ENCODE measurements at regions not wholly inside any gene's neighbourhood (a gene's known extent, or its start where the extent isn't known, plus 50 kb on each side); places are given as distances from the start of the nearest gene placed in this dataset.

DNA sequence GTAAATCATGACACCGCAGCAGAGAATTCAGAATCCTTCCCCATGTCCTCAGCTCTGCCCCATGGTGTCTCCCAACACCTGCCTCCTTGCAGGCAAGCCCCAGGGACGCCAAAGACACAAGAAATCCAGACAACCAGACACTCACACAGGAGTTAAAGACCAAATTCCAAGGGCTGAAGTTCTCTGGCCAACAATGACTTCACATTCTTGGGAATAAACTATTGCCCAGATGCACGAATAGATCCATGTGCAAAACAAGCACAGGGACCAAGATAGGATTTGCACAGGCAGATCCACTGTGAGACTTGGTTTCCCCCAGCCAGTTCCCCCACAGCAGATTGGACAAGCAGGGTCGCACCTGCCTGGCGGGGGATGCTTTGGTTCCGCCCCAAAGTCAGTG, 246.7 kb downstream of the SOD2 start:
- no peak for DNase-seq
- intact Hi-C loops (cut with DNase I) = no loop called here

DNA sequence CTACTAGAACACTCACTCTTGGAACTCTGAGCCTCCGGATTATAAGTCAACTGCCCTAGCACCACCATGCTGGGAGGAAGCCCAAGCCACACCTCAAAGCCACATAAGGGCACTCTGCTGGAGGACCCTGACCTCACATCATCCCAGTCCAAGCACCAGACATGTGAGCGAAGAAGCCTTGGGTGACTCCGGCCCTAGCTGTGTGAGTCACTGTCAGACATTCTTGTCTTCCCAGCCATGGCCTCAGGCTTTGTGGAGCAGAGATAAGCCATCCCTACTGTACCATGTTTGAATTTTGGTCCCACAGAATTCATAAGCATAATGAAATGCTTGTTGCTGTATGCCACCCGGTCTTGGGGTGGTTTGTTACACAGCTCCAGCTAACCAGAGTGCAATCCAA, 247.7 kb downstream of the SOD2 start:
- DNase-seq = no peak
- intact Hi-C loops (cut with DNase I) = no loop called here

DNA sequence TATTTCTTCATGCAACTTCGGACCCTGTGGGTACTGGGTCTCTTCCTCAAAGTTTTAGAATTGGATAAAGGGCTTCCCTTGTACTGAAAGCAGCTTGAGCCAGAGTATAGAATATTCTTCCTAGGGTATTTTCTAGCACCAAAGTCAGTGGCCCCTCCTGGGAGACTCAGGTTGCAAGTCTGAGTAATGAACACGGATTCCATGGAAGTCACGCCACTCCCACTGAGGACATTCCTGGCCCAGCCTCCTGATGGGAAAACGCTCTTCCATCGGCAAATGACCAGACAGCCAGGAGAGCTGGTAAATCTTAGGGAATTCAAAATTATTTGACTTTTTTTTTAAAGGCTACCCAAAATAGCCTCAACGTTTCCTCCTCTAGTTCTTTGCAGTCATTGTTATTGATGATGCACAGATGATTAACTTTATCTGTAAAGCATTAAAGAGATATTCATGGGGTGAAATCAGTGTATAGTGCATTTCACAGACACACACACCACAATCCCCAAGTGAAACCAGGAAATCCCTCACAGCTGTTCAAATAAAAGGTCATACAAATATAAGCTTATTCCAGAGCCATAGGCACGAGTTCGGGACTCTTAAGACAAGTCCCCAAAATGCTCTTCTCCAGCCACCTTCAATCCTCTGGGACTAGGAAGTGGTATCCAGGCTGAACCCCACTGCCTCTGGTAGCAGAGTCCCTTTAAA, 248.8 kb downstream of the SOD2 start:
- intact Hi-C loops (cut with DNase I) = no loop called here
- DNase-seq = no peak

DNA sequence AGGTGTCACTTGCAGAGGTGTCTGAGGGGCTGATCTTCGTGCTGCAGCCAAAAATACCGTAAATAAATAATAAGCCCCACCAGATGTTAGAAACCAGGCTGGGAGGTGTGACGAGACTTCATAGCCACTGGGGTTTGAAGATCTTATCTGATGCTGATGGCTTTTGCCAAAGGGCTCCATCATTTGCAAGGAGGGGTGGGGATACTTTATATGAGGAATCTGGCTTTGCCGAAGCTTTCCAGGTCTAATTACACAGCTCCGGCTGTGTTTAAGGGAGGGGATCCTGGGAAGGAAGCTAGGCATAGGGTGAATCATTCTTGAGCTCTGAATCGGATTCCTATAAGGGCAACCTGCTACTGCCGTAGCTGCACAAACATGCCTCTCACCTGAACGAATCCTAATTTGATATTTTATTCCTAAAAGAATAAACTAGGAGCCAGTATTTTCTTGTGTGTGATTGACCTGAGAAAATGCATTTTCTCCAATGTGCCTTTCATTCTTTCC, 249.6 kb downstream of the SOD2 start:
- DNase-seq = no peak

DNA sequence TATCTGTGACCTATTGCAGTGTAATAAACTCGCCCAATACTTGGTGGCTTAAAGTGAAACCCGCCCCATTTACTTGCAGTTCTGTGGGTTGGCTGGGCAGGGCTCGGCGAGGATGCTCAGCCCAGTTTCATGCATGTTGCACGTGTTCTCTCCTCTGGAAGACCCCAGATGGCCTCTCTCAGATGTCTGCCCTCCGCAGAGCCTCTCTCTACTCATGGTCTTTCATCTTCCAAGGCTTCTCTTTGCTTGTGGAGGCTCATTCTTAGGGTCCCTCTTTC, 251.4 kb downstream of the SOD2 start:
- intact Hi-C loops (cut with DNase I) = no loop called here
- DNase-seq = no peak

More for the DNA sequence above, 249.6 kb downstream of the SOD2 start:
- intact Hi-C loops (cut with DNase I) = no loop called here

DNA sequence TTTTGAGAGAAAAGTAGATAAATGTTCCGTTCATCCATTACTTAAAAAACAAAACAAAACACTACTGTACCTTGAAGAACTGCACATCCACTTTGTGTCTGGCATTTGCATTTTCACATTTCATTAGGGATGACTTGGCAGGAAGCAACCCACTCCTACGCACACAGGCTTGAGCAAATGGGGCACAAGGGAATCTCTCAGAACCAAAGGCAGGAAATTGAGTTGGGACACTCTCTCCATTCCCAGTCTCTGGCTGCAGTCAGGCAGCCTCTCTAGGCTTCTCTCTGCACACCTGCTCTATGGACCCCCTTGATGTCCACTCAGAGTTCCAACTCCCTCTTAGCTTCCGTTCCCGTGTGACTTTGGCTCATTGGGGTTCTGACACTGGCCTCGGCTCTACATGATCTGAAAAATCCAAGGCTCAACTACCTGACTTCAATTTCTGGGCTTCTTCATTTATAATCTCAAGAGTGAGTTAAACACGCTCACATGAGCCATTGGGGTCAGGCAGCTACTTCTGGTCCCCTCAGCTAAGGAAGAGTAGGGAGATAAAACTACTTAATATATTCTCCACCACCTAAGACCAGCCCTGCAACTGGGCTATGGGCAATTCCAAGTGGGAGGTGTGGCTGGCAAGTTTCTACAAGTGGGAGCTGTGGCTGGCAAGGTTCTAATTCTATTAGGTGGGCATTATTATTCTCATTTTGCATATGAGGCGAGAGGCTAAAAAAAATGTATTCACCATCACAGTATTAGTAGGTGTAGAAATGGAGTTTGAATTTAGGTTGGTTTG, 251.9 kb downstream of the SOD2 start:
- intact Hi-C loops (cut with DNase I) = no loop called here
- no peak for DNase-seq

DNA sequence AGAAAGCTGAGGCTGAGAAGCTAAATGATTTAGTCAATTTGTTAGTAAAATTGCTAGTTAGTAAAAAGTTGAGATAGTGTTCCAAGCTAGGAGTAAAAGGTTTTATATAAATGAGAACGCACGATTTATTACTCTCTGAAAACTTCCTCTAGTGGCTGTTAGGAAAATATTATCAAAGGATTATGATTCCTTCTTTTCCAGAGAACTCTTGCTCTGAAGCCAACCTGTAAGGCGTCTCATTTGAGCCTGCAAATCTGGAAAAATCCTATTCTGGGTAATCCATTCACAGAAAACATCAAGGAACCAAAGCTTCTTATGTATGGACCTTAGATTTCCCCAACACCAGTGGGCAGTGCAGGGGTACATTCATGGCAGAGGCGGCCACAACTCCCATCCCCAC, 252.7 kb downstream of the SOD2 start:
- intact Hi-C loops (cut with DNase I) = no loop called here
- no peak for DNase-seq

DNA sequence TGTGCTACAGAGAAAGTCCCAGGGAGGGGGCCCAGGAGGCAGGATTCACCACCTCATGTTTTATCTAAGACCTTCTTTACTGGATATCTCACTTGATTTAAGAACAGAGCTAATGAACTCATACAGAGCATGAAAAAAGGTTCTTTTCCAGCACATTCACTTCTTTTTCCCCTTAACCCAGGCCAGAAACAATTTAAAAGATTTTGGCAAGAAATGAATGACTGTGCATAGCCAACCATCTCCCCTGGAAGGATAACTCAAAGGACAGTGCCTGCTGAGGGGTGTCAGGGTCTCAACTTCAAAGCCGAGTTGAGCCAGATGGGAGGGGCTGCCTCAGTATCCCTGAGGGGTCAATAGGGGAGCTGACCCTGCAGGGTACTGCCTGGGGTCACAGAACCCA, 253.4 kb downstream of the SOD2 start:
- DNase-seq = no peak
- intact Hi-C loops (cut with DNase I) = no loop called here

DNA sequence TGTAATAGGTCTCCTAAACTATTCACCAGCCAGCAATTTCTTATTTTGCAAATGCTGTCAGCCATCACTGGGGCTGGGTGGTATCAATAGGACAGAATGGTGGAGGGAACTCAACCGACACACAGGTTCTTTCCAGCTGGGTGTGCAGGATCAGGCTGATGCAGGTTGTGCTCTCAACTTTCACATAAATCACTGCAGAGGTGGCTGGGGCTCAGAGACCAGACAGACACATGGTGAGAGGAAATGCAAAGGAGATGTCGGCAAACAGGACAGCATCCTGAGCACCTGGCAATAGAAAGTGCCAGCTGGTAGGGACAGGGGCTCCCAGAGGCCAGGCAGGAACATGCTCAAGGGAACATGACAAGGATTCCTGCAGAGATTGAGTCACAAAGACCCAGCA, 254.9 kb downstream of the SOD2 start:
- DNase-seq = no peak
- intact Hi-C loops (cut with DNase I) = no loop called here

DNA sequence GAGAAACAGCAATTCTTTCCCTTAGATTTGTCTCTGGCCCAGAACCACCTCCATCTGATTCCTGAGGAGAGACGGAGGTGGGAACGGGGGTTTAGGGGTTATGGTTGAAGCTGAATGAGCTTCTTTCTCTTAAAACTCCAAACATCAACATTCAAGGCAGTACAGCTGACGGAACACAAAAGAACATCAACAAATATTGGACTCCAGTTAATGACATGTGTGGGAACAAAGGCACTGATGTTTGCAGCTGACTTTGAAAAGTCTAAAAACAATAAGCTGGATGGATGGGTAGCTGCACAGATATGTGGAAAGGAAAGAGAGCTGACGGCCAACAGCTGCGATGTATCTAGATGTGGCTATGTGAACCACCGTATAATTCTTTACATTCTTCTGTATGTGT, 256.5 kb downstream of the SOD2 start:
- intact Hi-C loops (cut with DNase I) = no loop called here
- no peak for DNase-seq

DNA sequence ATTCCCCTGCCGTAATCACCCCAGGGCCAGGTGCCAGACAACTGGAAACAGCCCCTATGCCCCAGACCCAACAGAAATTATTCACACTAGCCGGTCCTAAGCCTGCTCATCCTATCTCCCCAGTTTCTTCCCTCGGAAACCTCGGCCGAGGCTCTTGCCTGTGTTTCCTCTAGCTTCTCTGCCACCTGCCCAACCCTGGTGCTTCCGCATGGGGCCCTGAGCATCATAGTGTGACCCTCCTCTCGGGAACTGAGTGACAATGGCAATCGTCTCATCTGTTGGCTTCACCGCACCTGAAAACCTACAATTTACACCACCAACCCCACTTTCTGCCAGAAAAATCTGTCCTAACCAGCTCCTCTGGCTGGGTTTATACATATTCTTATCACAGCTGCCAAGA, 257.3 kb downstream of the SOD2 start:
- intact Hi-C loops (cut with DNase I) = no loop called here
- no peak for DNase-seq

DNA sequence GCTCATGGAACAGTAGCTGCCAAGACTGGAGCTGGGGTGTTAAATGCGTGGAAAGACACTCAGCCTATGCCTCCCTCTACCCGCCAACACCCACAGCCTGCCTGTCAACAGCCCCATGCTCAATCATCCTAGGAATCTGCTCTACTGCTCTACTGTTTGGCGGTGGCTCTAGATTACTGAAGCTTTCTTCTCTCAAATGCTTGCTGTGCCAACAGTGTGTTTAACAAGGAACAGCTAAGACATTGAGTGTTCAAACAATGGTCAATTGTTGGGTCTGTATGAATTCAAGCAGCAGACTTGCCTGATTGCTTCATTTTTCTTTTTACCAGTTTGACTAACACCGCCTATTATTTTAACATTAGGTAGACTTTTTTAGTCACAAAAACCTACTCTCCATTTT, 258.6 kb downstream of the SOD2 start:
- DNase-seq = no peak

DNA sequence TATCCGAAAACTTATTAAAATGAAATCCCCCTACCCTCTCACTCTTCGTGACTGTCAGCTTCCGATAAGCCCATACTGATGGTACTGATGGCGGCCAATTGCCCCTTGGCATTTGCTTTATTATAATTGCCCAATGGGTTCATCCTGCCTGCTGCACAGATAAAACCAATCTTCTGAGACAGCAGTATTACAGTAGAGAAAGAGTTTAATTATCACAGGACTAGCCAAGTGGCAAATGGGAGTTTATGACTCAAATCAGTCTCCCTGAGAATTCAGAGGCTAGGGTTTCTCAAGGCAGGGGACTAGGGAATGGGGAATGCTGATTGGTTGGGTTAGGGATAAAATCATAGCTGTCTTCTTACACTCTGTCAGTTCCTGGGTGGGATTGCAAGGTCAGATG, 259.5 kb downstream of the SOD2 start:
- no peak for DNase-seq
- intact Hi-C loops (cut with DNase I) = no loop called here

More for the DNA sequence above, 258.6 kb downstream of the SOD2 start:
- intact Hi-C loops (cut with DNase I) = no loop called here

DNA sequence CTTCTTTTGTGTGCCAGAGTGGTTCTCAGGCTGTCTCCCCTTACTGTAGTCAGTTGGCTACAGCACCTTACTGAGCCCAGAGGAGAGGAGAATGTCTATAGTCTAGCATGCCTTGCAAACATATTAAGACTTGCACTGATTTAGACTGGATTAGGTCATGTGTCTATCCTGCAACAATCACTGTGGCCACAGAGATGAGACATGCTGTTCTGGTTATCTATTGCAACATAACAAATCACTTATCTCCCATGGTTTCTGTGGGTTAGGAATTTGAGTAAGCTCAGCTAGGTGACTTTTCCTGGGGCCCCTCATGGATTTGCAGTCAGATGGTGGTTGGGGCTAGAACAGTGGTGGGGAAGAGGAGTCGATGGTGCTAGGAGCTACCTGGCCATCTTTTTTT, 261.3 kb downstream of the SOD2 start:
- intact Hi-C loops (cut with DNase I) = no loop called here
- DNase-seq = no peak

DNA sequence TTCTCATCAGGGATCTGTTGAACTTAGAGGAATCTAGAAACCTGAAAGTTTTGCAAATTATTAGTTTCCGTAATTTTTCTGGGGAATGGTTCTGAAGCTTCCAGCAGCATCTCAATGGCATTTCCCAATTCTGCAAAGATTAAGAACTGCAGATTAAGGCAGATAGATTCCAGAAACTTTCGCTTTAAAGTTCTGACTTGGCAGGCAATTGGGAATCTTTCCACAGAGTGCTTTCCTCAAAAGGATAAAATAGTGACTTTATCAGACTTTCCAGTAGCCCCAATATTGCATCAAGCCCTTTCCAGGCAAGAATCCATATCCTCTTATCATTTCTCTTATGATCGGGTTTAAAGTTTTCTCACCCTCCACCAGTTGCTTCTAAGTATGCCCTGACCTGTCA, 261.1 kb downstream of the FNDC1 start:
- DNase-seq = no peak
- intact Hi-C loops (cut with DNase I) = no loop called here

DNA sequence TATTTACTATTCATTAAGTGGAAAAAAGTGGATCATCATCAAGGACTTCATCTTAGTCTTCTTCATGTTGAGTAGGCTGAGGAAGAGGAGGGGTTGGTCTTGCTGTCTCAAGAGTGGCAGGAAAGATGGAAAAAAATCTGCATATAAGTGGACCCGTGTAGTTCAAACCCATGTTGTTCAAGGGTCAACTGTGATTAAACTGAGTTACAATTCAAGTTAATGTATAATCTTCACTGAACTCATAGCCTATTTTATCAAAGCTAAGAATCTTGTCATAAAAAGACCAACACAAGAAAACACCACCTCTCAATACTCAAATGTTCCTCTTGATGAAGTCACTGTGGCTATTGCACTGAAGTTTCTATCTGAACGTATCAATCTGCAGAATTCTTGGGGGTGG, 260.2 kb downstream of the FNDC1 start:
- intact Hi-C loops (cut with DNase I) = no loop called here
- no peak for DNase-seq

DNA sequence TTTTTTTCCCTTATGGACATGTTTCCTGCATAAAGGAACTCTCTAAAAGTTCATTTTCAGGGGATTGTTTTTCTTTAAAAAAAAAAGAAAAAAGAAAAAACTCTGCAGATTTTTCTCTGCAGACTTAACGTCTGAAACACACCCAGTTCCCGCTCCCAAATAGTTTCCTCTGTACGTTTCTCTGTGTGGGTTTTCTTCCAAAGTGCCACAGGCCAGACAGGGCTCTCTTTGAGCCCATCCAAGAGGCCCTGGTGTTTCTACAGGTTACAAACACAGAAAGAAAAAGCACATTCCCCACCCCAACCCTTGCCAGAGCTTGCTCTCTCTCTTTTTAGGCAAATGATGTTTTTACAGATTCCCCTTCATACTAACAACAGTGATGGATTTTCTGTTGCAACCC, 258.6 kb downstream of the FNDC1 start:
- intact Hi-C loops (cut with DNase I) = no loop called here
- DNase-seq = no peak

DNA sequence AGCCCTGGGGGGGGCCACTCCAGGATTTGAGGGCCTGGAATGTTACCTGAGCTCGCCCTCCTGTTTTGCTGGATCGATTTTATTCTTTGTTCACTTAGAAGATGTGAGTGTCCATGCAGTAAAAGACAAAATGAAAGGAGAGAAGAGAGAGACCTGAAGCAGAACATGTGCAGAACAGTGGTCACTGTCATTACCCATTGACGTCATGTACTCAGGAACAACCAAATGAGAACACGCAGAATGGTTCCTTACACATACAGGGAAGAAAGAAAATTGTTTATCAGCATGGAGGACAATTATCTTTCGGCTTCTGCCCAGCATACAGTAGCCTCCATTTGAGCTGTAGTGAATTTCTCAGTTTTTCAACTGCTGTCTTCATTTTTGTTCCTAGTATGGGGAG, 258.1 kb downstream of the FNDC1 start:
- intact Hi-C loops (cut with DNase I) = no loop called here
- no peak for DNase-seq

DNA sequence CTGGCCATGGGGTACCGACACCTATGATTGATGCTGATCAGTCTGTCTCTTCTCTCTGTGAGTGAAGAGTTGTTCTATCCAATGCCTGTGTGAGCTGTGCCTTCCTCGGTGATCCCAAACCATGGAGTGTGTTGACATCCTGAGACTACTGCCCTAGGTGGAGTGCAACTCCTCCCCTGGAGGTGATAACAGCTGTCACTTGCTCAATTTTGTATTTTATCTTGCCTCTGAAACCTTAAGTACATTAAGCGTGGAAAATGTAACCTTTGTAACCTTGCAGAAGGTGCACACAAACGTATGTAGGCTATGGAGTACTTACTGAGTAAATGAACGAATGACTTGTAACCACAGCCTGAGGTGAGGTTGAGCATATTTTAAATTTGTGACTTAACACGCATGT, 256.2 kb downstream of the FNDC1 start:
- DNase-seq = no peak
- intact Hi-C loops (cut with DNase I) = no loop called here

DNA sequence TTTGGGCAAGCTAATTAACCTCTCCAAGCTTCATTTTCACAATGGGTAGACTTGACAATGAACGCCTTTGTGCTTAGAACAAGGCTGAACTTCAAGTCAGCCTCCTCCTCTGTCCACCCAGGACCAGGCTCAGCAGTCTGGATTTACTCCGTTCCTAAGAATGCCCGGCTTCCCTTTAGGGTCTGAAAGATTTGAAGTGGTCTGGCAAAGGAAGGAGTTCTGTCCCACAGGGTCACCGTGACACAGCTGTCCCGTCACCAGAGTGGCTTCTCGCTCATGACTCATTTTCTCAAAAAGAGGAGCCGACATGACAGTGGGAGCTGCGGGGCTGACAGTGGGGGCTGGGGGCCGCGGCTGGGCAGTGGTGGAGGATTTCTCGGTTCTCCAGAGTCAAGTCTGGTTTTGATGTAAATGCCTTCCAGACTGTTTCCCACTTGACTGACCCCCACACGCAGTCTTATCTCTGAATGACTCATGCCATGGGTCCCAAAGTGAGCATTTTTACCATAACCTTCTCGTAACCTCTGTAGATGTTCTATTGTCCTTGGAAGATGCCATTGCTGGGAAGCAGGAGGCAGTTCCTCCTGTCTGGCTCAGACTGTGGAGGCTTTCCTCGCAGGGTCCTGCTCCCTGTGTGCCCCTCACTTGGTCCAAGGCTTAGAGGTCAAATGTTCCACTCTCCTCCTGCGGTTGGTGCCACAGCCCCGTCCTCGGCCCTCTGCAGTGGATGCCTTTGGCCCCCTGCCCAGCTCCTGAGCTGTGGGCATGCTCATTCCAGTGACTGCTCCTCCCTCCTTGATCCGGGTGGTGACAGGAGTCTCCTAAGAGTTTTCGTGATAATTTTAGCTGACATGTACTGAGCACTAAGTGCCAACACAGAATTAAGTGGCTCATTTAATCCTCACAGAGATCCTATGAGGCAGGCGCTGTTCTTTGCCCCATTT, 253.1 kb downstream of the FNDC1 start:
- no peak for DNase-seq
- intact Hi-C loops (cut with DNase I) = no loop called here

DNA sequence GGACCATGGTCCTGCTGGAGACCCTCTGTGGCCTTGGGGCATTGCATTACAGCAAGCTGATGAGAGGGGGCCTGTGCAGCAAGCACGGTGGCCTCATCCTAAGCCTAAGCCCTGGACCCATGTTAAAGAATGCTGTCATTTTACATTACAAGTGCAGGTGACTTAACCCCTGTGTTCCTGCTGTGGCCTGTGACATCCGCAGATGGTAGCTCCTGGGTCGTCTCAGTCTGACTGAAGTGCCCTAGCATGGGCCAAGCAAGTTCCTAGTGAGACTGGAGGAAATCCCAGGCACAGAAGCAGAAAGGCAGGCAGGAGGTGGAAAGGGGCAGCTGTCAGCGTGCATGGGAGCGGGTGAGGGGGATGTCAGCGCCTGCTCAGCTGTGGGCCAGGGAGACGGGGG, 252.4 kb downstream of the FNDC1 start:
- no peak for DNase-seq
- intact Hi-C loops (cut with DNase I) = no loop called here
